Neural cell (in vitro differentiated cells): ENCODE measurements at regions not wholly inside any gene's neighbourhood (a gene's known extent, or its start where the extent isn't known, plus 50 kb on each side); places are given as distances from the start of the nearest gene placed in this dataset.

Experiments used
- H2AFZ ChIP-seq: fragments of 200-600, 300-800 bp; sonication (generic), shearing (Covaris generic); 2 replicates; pipeline ENCODE4 v1.6.0; 2014; ENCODE audit warnings: low read depth, mild to moderate bottlenecking, antibody characterized with exemption, low read length, moderate library complexity
- H3F3A ChIP-seq: fragments of 200-600 bp; shearing (Covaris generic); 2 replicates; pipeline ENCODE4 v1.6.1; 2016; ENCODE audit warnings: mild to moderate bottlenecking, moderate library complexity, mixed read lengths, antibody characterized with exemption, low read length; ENCODE audit not compliant: insufficient read depth, poor library complexity, severe bottlenecking
- H3K27ac ChIP-seq: fragments of 200-600, 300-800 bp; sonication (generic), shearing (Covaris generic); 2 replicates; pipeline ENCODE4 v1.5.1; 2014; ENCODE audit warnings: mild to moderate bottlenecking, low read length, moderate library complexity
- H3K27me3 ChIP-seq: fragments of 300-800, 200-600 bp; sonication (generic), shearing (Covaris generic); 2 replicates; pipeline ENCODE4 v1.6.0; 2014; ENCODE audit warnings: mild to moderate bottlenecking, low read depth, low read length, moderate library complexity; ENCODE audit not compliant: insufficient read depth
- H3K36me3 ChIP-seq: fragments of 300-800, 200-600 bp; sonication (generic), shearing (Covaris generic); 2 replicates; pipeline ENCODE4 v1.5.1; 2014; ENCODE audit warnings: mild to moderate bottlenecking, antibody characterized with exemption, low read length, moderate library complexity; ENCODE audit not compliant: insufficient read depth
- H3K4me2 ChIP-seq: fragments of 300-800, 200-600 bp; sonication (generic), shearing (Covaris generic); 2 replicates; pipeline ENCODE4 v1.6.0; 2014; ENCODE audit warnings: mild to moderate bottlenecking, low read length
- H3K4me3 ChIP-seq: fragments of 300-800, 200-600 bp; sonication (generic), shearing (Covaris generic); 2 replicates; pipeline ENCODE4 v1.5.1; 2014; ENCODE audit warnings: mild to moderate bottlenecking, low read length, moderate library complexity
- H3K79me2 ChIP-seq: fragments of 200-600 bp; shearing (Covaris generic); replicated peaks from 2 replicates; pipeline ENCODE4 v1.6.0; 2014; ENCODE audit warnings: mild to moderate bottlenecking, low read length, moderate library complexity; ENCODE audit not compliant: insufficient read depth
- H3K9ac ChIP-seq: fragments of 300-800, 200-600 bp; sonication (generic), shearing (Covaris generic); 2 replicates; pipeline ENCODE4 v1.6.1; 2016; ENCODE audit warnings: mild to moderate bottlenecking, low read length, mixed read lengths
- H3K9me2 ChIP-seq: fragments of 200-600 bp; shearing (Covaris generic); 2 replicates; pipeline ENCODE4 v1.6.1; 2016; ENCODE audit warnings: mild to moderate bottlenecking, low read length, mixed read lengths; ENCODE audit not compliant: insufficient read depth
- H3K9me3 ChIP-seq: fragments of 200-600, 300-800 bp; sonication (generic), shearing (Covaris generic); 2 replicates; pipeline ENCODE4 v1.6.1; 2016; ENCODE audit warnings: mild to moderate bottlenecking, mixed run types, low read length, moderate library complexity, mixed read lengths
- H4K20me1 ChIP-seq: fragments of 200-600 bp; shearing (Covaris generic); 2 replicates; pipeline ENCODE4 v1.6.1; 2016; ENCODE audit warnings: mild to moderate bottlenecking, mixed run types; ENCODE audit not compliant: insufficient read depth
- EP300 ChIP-seq: fragments of 450-650 bp; conservative IDR thresholded peaks from 2 replicates; pipeline ENCODE4 v1.6.1; 2014; ENCODE audit warnings: antibody characterized with exemption, mild to moderate bottlenecking, moderate library complexity; ENCODE audit not compliant: poor library complexity, severe bottlenecking
- EZH2 ChIP-seq: fragments of 200-600, 300-800 bp; shearing (Covaris generic), sonication (generic); IDR thresholded peaks from 2 replicates; pipeline ENCODE4 v1.6.1; 2014; ENCODE audit warnings: antibody characterized with exemption, low read length, borderline replicate concordance, mild to moderate bottlenecking; ENCODE audit not compliant: insufficient read depth, poor library complexity, severe bottlenecking
- MXI1 ChIP-seq: fragments of 450-650 bp; conservative IDR thresholded peaks from 2 replicates; pipeline ENCODE4 v1.6.1; 2014; ENCODE audit warnings: antibody characterized with exemption, mild to moderate bottlenecking; ENCODE audit not compliant: poor library complexity, severe bottlenecking
- POLR2AphosphoS5 ChIP-seq: IDR thresholded peaks from 2 replicates; pipeline ENCODE4 v1.6.1; 2012
- RAD21 ChIP-seq: fragments of 450-650 bp; conservative IDR thresholded peaks from 2 replicates; pipeline ENCODE4 v1.6.1; 2014; ENCODE audit warnings: antibody characterized with exemption, mild to moderate bottlenecking, moderate library complexity
- REST ChIP-seq: IDR thresholded peaks from 2 replicates; pipeline ENCODE4 v1.6.1; 2012; ENCODE audit warnings: borderline replicate concordance
- SMC3 ChIP-seq: fragments of 450-650 bp; conservative IDR thresholded peaks from 2 replicates; pipeline ENCODE4 v1.6.1; 2014; ENCODE audit warnings: antibody characterized with exemption, mild to moderate bottlenecking, moderate library complexity; ENCODE audit not compliant: poor library complexity
- TAF1 ChIP-seq: IDR thresholded peaks from 2 replicates; pipeline ENCODE4 v1.6.1; 2012; ENCODE audit warnings: low read depth
- TF ChIP-seq, protein P1 (sequence below): fragments of 450-650 bp; IDR thresholded peaks from 2 replicates; pipeline ENCODE4 v1.5.1; 2014; ENCODE audit warnings: antibody characterized with exemption, mild to moderate bottlenecking, moderate library complexity; ENCODE audit not compliant: poor library complexity, severe bottlenecking

- no peak overlapping the region for H2AFZ ChIP-seq
- no peak overlapping the region for H3K9ac ChIP-seq
- H3F3A ChIP-seq, result no peaks in the 10 kb centered on the region
- H3K36me3 ChIP-seq, result no peaks in the 10 kb centered on the region
- peak; percentile 94 for TF ChIP-seq POLR2AphosphoS5
- no peak for TF ChIP-seq SMC3
- no peak for TF ChIP-seq REST
- peak; percentile 98 for TF ChIP-seq EP300
- no peak for TF ChIP-seq RAD21
- no peak for TF ChIP-seq TAF1
- TF ChIP-seq EZH2, result no peak
- TF ChIP-seq, protein P1, sequence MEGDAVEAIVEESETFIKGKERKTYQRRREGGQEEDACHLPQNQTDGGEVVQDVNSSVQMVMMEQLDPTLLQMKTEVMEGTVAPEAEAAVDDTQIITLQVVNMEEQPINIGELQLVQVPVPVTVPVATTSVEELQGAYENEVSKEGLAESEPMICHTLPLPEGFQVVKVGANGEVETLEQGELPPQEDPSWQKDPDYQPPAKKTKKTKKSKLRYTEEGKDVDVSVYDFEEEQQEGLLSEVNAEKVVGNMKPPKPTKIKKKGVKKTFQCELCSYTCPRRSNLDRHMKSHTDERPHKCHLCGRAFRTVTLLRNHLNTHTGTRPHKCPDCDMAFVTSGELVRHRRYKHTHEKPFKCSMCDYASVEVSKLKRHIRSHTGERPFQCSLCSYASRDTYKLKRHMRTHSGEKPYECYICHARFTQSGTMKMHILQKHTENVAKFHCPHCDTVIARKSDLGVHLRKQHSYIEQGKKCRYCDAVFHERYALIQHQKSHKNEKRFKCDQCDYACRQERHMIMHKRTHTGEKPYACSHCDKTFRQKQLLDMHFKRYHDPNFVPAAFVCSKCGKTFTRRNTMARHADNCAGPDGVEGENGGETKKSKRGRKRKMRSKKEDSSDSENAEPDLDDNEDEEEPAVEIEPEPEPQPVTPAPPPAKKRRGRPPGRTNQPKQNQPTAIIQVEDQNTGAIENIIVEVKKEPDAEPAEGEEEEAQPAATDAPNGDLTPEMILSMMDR, result no peak
- TF ChIP-seq MXI1, result no peak
- H3K4me3 ChIP-seq, result no peak overlapping the region
- H3K79me2 ChIP-seq, result no peaks in the 10 kb centered on the region
- no peak overlapping the region for H3K27ac ChIP-seq
- H3K9me3 ChIP-seq, result no peaks in the 10 kb centered on the region
- no peak overlapping the region for H3K4me2 ChIP-seq
- no peaks in the 10 kb centered on the region for H3K9me2 ChIP-seq
- no peaks in the 10 kb centered on the region for H3K27me3 ChIP-seq
- H4K20me1 ChIP-seq, result no peaks in the 10 kb centered on the region
These were observed 68.6 kb upstream of the SCEL start for GRCh38 chr13:77466753-77467422.

- H3K4me2 ChIP-seq, result no peak overlapping the region
- H4K20me1 ChIP-seq, result no peaks in the 10 kb centered on the region
- H3K9ac ChIP-seq, result no peak overlapping the region
- no peak overlapping the region for H2AFZ ChIP-seq
- no peaks in the 10 kb centered on the region for H3K79me2 ChIP-seq
- no peaks in the 10 kb centered on the region for H3K36me3 ChIP-seq
- no peak overlapping the region for H3K27ac ChIP-seq
- H3K9me2 ChIP-seq, result no peaks in the 10 kb centered on the region
- no peak for TF ChIP-seq REST
- TF ChIP-seq EP300, result no peak
- no peak for TF ChIP-seq MXI1
- no peak for TF ChIP-seq RAD21
- no peak for TF ChIP-seq SMC3
- no peak for TF ChIP-seq EZH2
- TF ChIP-seq, protein P1, result no peak
- TF ChIP-seq TAF1, result no peak
- TF ChIP-seq POLR2AphosphoS5, result no peak
- H3F3A ChIP-seq, result no peaks in the 10 kb centered on the region
- H3K27me3 ChIP-seq, result no peaks in the 10 kb centered on the region
- H3K4me3 ChIP-seq, result no peak overlapping the region
- no peaks in the 10 kb centered on the region for H3K9me3 ChIP-seq
These were observed 69.8 kb upstream of the SCEL start for GRCh38 chr13:77465603-77466195.
